Liver (tissue), 8 donors: ENCODE measurements at regions not wholly inside any gene's neighbourhood (a gene's known extent, or its start where the extent isn't known, plus 50 kb on each side); places are given as distances from the start of the nearest gene placed in this dataset.

Experiments
- DNase-seq: peaks from one replicate; pipeline ENCODE4 v3.0.0-alpha.2; 2017; ENCODE audit warnings: low spot score
- H3K27ac ChIP-seq, 2 donors: one replicate each; pipeline ENCODE4 v1.7.0; 2013; ENCODE audit warnings: inconsistent platforms in 2 of 2, low read length in 2 of 2, control low read depth in 1 of 2, low read depth in 1 of 2, mild to moderate bottlenecking in 1 of 2
- H3K27me3 ChIP-seq, 4 donors: one replicate each; pipeline versions ENCODE4 v1.6.1 to v1.7.0; 2013; ENCODE audit warnings: low read length in 3 of 4, inconsistent platforms in 1 of 4, mild to moderate bottlenecking in 1 of 4, moderate library complexity in 1 of 4; ENCODE audit not compliant: control insufficient read depth in 4 of 4, insufficient read depth in 4 of 4
- H3K36me3 ChIP-seq, 4 donors: one replicate each; pipeline versions ENCODE4 v1.6.1 to v1.7.0; 2013; ENCODE audit warnings: low read length in 3 of 4, mild to moderate bottlenecking in 3 of 4, low read depth in 1 of 4, moderate library complexity in 1 of 4; ENCODE audit not compliant: control insufficient read depth in 4 of 4, insufficient read depth in 3 of 4
- H3K4me1 ChIP-seq, 4 donors: one replicate each; pipeline versions ENCODE4 v1.6.1 to v1.7.0; 2013; ENCODE audit warnings: low read length in 3 of 4, mild to moderate bottlenecking in 3 of 4, moderate library complexity in 1 of 4; ENCODE audit not compliant: control insufficient read depth in 4 of 4, insufficient read depth in 4 of 4
- H3K4me3 ChIP-seq, 3 donors: one replicate each; pipeline versions ENCODE4 v1.6.1 to v1.7.0; 2013; ENCODE audit warnings: low read length in 3 of 3, control low read depth in 1 of 3, low read depth in 1 of 3, mild to moderate bottlenecking in 1 of 3
- H3K9ac ChIP-seq, 2 donors: one replicate each; pipeline ENCODE4 v1.7.0; 2013; ENCODE audit warnings: low read length in 2 of 2, mild to moderate bottlenecking in 2 of 2, moderate library complexity in 2 of 2, control low read depth in 1 of 2, low read depth in 1 of 2
- H3K9me3 ChIP-seq, 4 donors: one replicate each; pipeline versions ENCODE4 v1.6.1 to v1.7.0; 2013; ENCODE audit warnings: low read length in 3 of 4; ENCODE audit not compliant: control insufficient read depth in 4 of 4
- EGR1 ChIP-seq, 2 donors: IDR thresholded peaks; 2 replicates each; pipeline ENCODE4 v1.6.1; 2016 to 2018; ENCODE audit warnings: antibody characterized with exemption in 2 of 2, low read depth in 2 of 2
- FOXA1 ChIP-seq: IDR thresholded peaks from 2 replicates; pipeline ENCODE4 v1.6.1; 2016; ENCODE audit warnings: antibody characterized with exemption
- FOXA2 ChIP-seq: IDR thresholded peaks from 2 replicates; pipeline ENCODE4 v1.6.1; 2016; ENCODE audit warnings: antibody characterized with exemption
- HNF4A ChIP-seq, 2 donors: conservative IDR thresholded peaks; 2 replicates each; pipeline ENCODE4 v1.6.1; 2016; ENCODE audit warnings: antibody characterized with exemption in 2 of 2, mild to moderate bottlenecking in 2 of 2
- HNF4G ChIP-seq: IDR thresholded peaks from 2 replicates; pipeline ENCODE4 v1.6.1; 2016; ENCODE audit warnings: antibody characterized with exemption
- JUND ChIP-seq, 2 donors: IDR thresholded peaks; 2 replicates each; pipeline ENCODE4 v1.6.1; 2016; ENCODE audit warnings: antibody characterized with exemption in 2 of 2
- NR2F2 ChIP-seq: IDR thresholded peaks from 2 replicates; pipeline ENCODE4 v1.6.1; 2016; ENCODE audit warnings: antibody characterized with exemption
- RAD21 ChIP-seq, 2 donors: IDR thresholded peaks; 2 replicates each; pipeline ENCODE4 v1.6.1; 2016; ENCODE audit warnings: antibody characterized with exemption in 2 of 2, mild to moderate bottlenecking in 2 of 2
- RXRA ChIP-seq, 2 donors: IDR thresholded peaks; 2 replicates each; pipeline ENCODE4 v1.6.1; 2017 to 2018; ENCODE audit warnings: antibody characterized with exemption in 2 of 2, mild to moderate bottlenecking in 1 of 2
- SP1 ChIP-seq: IDR thresholded peaks from 2 replicates; pipeline ENCODE4 v1.6.1; 2018; ENCODE audit warnings: antibody characterized with exemption, mild to moderate bottlenecking
- TAF1 ChIP-seq: conservative IDR thresholded peaks from 2 replicates; pipeline ENCODE4 v1.6.1; 2016; ENCODE audit warnings: antibody characterized with exemption, mild to moderate bottlenecking
- YY1 ChIP-seq: IDR thresholded peaks from 2 replicates; pipeline ENCODE4 v1.6.1; 2016; ENCODE audit warnings: antibody characterized with exemption, mild to moderate bottlenecking
- whole genome bisulfite sequencing: extraction: QIAGEN DNeasy Blood & Tissue Kit; methylation state at CpG from one replicate; pipeline ENCODE4 v1.1.7; 2013; 5-methylcytosine and 5-hydroxymethylcytosine counted together
- TF ChIP-seq, protein P1 (sequence below): IDR thresholded peaks from 2 replicates; pipeline ENCODE4 v1.6.1; 2016; ENCODE audit warnings: antibody characterized with exemption
- TF ChIP-seq, protein P2 (sequence below): IDR thresholded peaks from 2 replicates; pipeline ENCODE4 v1.6.1; 2016; ENCODE audit warnings: antibody characterized with exemption
- TF ChIP-seq, protein P3 (sequence below): IDR thresholded peaks from 2 replicates; pipeline ENCODE4 v1.6.1; 2016; ENCODE audit warnings: antibody characterized with exemption
- TF ChIP-seq, protein P4 (sequence below): IDR thresholded peaks from 2 replicates; pipeline ENCODE4 v1.6.1; 2016; ENCODE audit warnings: antibody characterized with exemption, mild to moderate bottlenecking
- TF ChIP-seq, protein P5 (sequence below): fragments of 150-350 bp; IDR thresholded peaks from 2 replicates; pipeline ENCODE4 v1.5.1; 2017; ENCODE audit warnings: improper control_type of control experiment, low read depth, low read length; ENCODE audit not compliant: missing input control
- donor health status: healthy.
- donor health status: healthy.
- donor health status: healthy.
- donor health status: healthy.
- donor health status: healthy.

DNA sequence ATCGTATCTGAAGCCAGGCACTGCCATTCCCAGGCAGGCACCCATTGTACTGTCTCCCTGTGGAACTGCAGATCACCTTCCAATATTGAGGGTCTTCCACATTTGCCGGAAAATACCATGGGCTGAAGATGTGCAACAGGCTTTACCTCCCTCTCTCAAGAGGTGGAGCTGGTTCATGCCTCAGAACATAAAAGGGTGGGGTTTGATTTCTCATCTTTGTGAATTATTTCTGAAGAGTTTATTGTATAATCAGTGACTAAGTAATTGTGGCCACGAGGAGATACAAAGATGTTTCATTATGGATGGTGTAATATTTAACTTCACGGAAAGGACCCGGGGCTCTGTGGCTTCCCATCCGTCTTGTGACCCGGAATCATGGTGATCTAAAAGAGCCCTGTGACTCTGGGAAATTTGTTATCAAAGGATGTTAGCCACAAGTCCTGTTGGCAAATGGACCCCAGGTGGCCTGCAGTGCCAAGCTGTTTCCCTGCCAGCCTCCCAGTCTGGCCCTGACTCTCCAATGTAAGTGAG lies 230.5 kb downstream of the LACC1 start:
- TF ChIP-seq, protein P1, sequence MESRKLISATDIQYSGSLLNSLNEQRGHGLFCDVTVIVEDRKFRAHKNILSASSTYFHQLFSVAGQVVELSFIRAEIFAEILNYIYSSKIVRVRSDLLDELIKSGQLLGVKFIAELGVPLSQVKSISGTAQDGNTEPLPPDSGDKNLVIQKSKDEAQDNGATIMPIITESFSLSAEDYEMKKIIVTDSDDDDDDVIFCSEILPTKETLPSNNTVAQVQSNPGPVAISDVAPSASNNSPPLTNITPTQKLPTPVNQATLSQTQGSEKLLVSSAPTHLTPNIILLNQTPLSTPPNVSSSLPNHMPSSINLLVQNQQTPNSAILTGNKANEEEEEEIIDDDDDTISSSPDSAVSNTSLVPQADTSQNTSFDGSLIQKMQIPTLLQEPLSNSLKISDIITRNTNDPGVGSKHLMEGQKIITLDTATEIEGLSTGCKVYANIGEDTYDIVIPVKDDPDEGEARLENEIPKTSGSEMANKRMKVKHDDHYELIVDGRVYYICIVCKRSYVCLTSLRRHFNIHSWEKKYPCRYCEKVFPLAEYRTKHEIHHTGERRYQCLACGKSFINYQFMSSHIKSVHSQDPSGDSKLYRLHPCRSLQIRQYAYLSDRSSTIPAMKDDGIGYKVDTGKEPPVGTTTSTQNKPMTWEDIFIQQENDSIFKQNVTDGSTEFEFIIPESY, result no peak
- TF ChIP-seq FOXA1 (no peak), RAD21 (IDR thresholded peaks at IDR 0.05) (no peak), TAF1 (no peak), EGR1 (IDR thresholded peaks at IDR 0.05; ENCODE audit: low read depth in 2 of 2) (no peak), SP1 (no peak), JUND (IDR thresholded peaks at IDR 0.05) (no peak), HNF4A (conservative IDR thresholded peaks at IDR 0.05) (no peak), YY1 (no peak), NR2F2 (no peak), HNF4G (no peak), FOXA2 (no peak)
- TF ChIP-seq, protein P2, sequence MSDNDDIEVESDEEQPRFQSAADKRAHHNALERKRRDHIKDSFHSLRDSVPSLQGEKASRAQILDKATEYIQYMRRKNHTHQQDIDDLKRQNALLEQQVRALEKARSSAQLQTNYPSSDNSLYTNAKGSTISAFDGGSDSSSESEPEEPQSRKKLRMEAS, result no peak
- TF ChIP-seq, protein P3, sequence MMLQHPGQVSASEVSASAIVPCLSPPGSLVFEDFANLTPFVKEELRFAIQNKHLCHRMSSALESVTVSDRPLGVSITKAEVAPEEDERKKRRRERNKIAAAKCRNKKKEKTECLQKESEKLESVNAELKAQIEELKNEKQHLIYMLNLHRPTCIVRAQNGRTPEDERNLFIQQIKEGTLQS, result no peak
- TF ChIP-seq, protein P4, sequence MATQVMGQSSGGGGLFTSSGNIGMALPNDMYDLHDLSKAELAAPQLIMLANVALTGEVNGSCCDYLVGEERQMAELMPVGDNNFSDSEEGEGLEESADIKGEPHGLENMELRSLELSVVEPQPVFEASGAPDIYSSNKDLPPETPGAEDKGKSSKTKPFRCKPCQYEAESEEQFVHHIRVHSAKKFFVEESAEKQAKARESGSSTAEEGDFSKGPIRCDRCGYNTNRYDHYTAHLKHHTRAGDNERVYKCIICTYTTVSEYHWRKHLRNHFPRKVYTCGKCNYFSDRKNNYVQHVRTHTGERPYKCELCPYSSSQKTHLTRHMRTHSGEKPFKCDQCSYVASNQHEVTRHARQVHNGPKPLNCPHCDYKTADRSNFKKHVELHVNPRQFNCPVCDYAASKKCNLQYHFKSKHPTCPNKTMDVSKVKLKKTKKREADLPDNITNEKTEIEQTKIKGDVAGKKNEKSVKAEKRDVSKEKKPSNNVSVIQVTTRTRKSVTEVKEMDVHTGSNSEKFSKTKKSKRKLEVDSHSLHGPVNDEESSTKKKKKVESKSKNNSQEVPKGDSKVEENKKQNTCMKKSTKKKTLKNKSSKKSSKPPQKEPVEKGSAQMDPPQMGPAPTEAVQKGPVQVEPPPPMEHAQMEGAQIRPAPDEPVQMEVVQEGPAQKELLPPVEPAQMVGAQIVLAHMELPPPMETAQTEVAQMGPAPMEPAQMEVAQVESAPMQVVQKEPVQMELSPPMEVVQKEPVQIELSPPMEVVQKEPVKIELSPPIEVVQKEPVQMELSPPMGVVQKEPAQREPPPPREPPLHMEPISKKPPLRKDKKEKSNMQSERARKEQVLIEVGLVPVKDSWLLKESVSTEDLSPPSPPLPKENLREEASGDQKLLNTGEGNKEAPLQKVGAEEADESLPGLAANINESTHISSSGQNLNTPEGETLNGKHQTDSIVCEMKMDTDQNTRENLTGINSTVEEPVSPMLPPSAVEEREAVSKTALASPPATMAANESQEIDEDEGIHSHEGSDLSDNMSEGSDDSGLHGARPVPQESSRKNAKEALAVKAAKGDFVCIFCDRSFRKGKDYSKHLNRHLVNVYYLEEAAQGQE, result no peak
- TF ChIP-seq, protein P5, sequence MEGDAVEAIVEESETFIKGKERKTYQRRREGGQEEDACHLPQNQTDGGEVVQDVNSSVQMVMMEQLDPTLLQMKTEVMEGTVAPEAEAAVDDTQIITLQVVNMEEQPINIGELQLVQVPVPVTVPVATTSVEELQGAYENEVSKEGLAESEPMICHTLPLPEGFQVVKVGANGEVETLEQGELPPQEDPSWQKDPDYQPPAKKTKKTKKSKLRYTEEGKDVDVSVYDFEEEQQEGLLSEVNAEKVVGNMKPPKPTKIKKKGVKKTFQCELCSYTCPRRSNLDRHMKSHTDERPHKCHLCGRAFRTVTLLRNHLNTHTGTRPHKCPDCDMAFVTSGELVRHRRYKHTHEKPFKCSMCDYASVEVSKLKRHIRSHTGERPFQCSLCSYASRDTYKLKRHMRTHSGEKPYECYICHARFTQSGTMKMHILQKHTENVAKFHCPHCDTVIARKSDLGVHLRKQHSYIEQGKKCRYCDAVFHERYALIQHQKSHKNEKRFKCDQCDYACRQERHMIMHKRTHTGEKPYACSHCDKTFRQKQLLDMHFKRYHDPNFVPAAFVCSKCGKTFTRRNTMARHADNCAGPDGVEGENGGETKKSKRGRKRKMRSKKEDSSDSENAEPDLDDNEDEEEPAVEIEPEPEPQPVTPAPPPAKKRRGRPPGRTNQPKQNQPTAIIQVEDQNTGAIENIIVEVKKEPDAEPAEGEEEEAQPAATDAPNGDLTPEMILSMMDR, result no peak
- Histone ChIP-seq H3K9me3 (no peaks in the 10 kb centered on the region), H3K27me3 (no peaks in the 10 kb centered on the region), H3K36me3 (no peaks in the 10 kb centered on the region), H3K9ac (no peak overlapping the region), H3K4me1 (peaks cover 16 to 42% (median 28%) of the 10 kb centered on the region in 4 donors), H3K4me3 (no peak overlapping the region), H3K27ac (no peak overlapping the region)
- 69% methylated on average over 7 of the region's 7 CpGs for WGBS
- no peak for DNase-seq

DNA sequence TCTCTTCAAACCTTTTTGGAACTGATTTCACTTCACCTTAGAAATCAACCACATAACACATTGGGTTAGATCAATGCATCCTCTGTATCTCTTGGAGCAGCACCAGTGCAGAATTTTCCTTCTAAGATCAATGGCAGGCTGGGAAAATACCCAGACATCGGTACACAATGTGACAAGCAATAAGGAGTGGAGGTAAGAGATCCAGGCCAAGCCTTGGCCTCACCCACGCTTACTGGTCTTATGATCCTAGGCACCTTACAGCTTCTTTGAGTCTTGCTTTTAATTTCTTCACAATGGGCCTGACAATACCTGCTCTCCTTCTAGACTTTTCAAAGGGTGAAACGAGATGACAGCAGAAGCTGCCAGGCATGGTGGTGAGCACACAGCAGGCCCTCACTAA lies 232.0 kb downstream of the LACC1 start:
- Histone ChIP-seq H3K27ac (no peak overlapping the region), H3K9ac (no peak overlapping the region), H3K4me3 (no peak overlapping the region), H3K4me1 (peaks cover 12 to 32% (median 19%) of the 10 kb centered on the region in 4 donors), H3K9me3 (no peaks in the 10 kb centered on the region), H3K27me3 (no peaks in the 10 kb centered on the region), H3K36me3 (no peaks in the 10 kb centered on the region)
- TF ChIP-seq NR2F2 (no peak), RXRA (IDR thresholded peaks at IDR 0.05) (no peak), HNF4A (conservative IDR thresholded peaks at IDR 0.05) (no peak), YY1 (no peak), FOXA2 (no peak), JUND (IDR thresholded peaks at IDR 0.05) (no peak)
- TF ChIP-seq, protein P2, result no peak
- TF ChIP-seq, protein P4, result no peak
- TF ChIP-seq, protein P1, result no peak
- WGBS, result 86% methylated on average over 3 of the region's 3 CpGs
- no peak for DNase-seq
